ENCODE measurements at regions not wholly inside any gene's neighbourhood (a gene's known extent, or its start where the extent isn't known, plus 50 kb on each side); places are given as distances from the start of the nearest gene placed in this dataset.

DNA sequence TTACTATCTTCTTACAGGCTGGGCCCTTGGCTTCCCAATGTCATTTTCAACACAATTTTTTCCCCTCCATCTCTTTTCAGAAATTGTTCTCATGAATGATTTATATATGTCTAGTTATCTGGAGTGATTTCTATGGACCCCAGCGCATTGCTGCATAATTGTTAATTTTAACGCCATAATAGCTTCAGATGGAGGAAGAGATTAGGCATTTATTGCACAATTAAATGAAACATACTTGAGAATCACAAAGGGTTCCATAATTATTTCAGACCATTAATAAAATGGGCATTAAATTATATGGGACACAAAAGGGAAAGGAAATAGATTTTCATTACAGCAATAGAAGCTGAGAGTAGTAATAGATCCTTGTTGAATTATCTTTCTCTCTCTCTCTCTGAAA, 70.3 kb upstream of the SOX14 start:
- WGBS (ENCODE audit: low lambda C conversion rate): 3% methylated on average over 2 of the region's 2 CpGs
- Histone ChIP-seq H3K9me3 (ENCODE audit: low read length) (no peaks in the 10 kb centered on the region), H3K4me2 (ENCODE audit: low read depth, low read length) (no peak overlapping the region), H4K20me1 (ENCODE audit: insufficient read depth, low read length) (no peaks in the 10 kb centered on the region), H2AFZ (ENCODE audit: low read length) (no peak overlapping the region), H3K79me2 (ENCODE audit: insufficient read depth, low read length) (no peaks in the 10 kb centered on the region), H3K27me3 (ENCODE audit: control insufficient read depth in 1 of 2, insufficient read depth in 2 of 2, low read length in 2 of 2) (no peaks in the 10 kb centered on the region), H3K9ac (ENCODE audit: insufficient read depth, low read depth, low read length) (no peak overlapping the region), H3K4me1 (ENCODE audit: insufficient read depth, low read length) (no peaks in the 10 kb centered on the region), H3K4me3 (replicated peaks in 1 of 3; ENCODE audit: insufficient read depth in 1 of 3, low read depth in 2 of 3, low read length in 3 of 3) (no peak overlapping the region), H3K36me3 (replicated peaks in 1 of 2; ENCODE audit: control insufficient read depth in 1 of 2, insufficient read depth in 2 of 2, low read length in 2 of 2) (no peaks in the 10 kb centered on the region), H3K27ac (ENCODE audit: extremely low read length, insufficient read depth, low read length) (no peak overlapping the region)
- no TSS peak for BruUV-seq (replicated peaks)
- CTCF ChIA-PET (ENCODE audit: low intra/inter-chr PET ratio, low total read pairs): interaction anchor here (1.4 kb wide), 1 partner anchor 588 kb away, joined by 5 read pairs; no protein-coding TSS in a partner anchor
- intact Hi-C loops (cut with micrococcal nuclease; ENCODE audit: unreplicated experiment): loop anchor here (2.0 to 5.0 kb wide), 4 partner anchors 285 to 1616 kb away; no protein-coding TSS in a partner anchor
- TF ChIP-seq ZNF234 (CRISPR knock-in tag; conservative IDR thresholded peaks at IDR 0.05) (no peak), ZNF563 (CRISPR knock-in tag; IDR thresholded peaks at IDR 0.05) (no peak), NR2F6 (IDR thresholded peaks at IDR 0.05) (no peak), NR2F6 (CRISPR knock-in tag; IDR thresholded peaks at IDR 0.05) (no peak), SPEN (CRISPR knock-in tag; IDR thresholded peaks at IDR 0.05; ENCODE audit: low read depth) (no peak), KDM4B (CRISPR knock-in tag; IDR thresholded peaks at IDR 0.05) (no peak), RELA (CRISPR knock-in tag; IDR thresholded peaks at IDR 0.05) (no peak), ZNF543 (CRISPR knock-in tag; IDR thresholded peaks at IDR 0.05) (no peak), ZNF572 (CRISPR knock-in tag; IDR thresholded peaks at IDR 0.05) (no peak), SKI (IDR thresholded peaks at IDR 0.05; ENCODE audit: partially characterized antibody) (no peak), CENPT (CRISPR knock-in tag; IDR thresholded peaks at IDR 0.05; ENCODE audit: low read depth) (no peak), ZFX (CRISPR knock-in tag; IDR thresholded peaks at IDR 0.05; ENCODE audit: low read depth) (no peak), HNRNPH1 (optimal IDR thresholded peaks at IDR 0.05; ENCODE audit: low read depth, low read length) (no peak), JDP2 (CRISPR knock-in tag; IDR thresholded peaks at IDR 0.05; ENCODE audit: borderline replicate concordance) (no peak), HMG20B (CRISPR knock-in tag; conservative IDR thresholded peaks at IDR 0.05) (no peak), FOXC1 (CRISPR knock-in tag; IDR thresholded peaks at IDR 0.05; ENCODE audit: borderline replicate concordance) (no peak)
- TF ChIP-seq, protein P1, sequence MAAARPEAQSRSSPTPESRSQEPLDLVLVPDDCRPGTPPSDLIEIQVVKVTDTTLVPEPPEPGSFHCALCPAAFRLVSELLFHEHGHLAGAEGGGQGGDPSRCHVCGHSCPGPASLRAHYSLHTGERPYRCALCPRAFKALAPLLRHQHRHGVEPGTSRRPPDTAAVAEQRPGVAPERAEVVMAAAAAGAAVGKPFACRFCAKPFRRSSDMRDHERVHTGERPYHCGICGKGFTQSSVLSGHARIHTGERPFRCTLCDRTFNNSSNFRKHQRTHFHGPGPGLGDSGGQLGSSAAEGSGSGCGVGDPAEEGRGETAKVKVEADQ (CRISPR knock-in tag; IDR thresholded peaks at IDR 0.05; ENCODE audit: borderline replicate concordance): no peak
- in situ Hi-C loops (cut with HindIII; ENCODE audit: extremely low pct_ligation_motif_present, low pct_unique_long_range_greater_than_20kb): loop anchor here (10.0 kb wide), 2 partner anchors 469 to 589 kb away; no protein-coding TSS in a partner anchor
- no peak for DNase-seq (ENCODE audit: low spot score)
- POLR2A ChIA-PET: no interaction called here
- ATAC-seq: no peak
- no peak for FAIRE-seq

Measured in HepG2 (cell line).